IMR-90 (cell line): ENCODE measurements at regions not wholly inside any gene's neighbourhood (a gene's known extent, or its start where the extent isn't known, plus 50 kb on each side); places are given as distances from the start of the nearest gene placed in this dataset.
A peak's percentile ranks its signal among the peaks of the same experiment; 100 is the strongest.

ENCODE experiments used
- ATAC-seq: fragments of 200-7000 bp; cut with Tn5 transposase; 2 replicates; pipeline ENCODE4 v1.9.1; 2020; ENCODE audit warnings: low read depth, mild to moderate bottlenecking, moderate library complexity
- BruUV-seq: library from RNA; stranded (reverse); fragments of 400-500 nt; replicated peaks from 2 replicates; lab custom pipeline; 2021; lab: Mats Ljungman, UMichigan
- CTCF ChIA-PET: fragments of 300-600 bp; formaldehyde crosslinking; extraction: SDS; loops from one replicate; lab custom pipeline; 2021; ENCODE audit warnings: antibody characterized with exemption; lab: Yijun Ruan, JAX
- POLR2A ChIA-PET: fragments of 300-600 bp; sonication (Branson Sonifier 250); formaldehyde crosslinking; loops from one replicate; lab custom pipeline; 2022; ENCODE audit warnings: antibody characterized with exemption; ENCODE audit not compliant: unreplicated experiment; lab: Charles Lee
- DNase-seq: peaks from one replicate; pipeline ENCODE4 v3.0.0; 2013
- H2AFZ ChIP-seq: replicated peaks from 2 replicates; pipeline ENCODE3; 2013; ENCODE audit warnings: low read length, mild to moderate bottlenecking; ENCODE audit not compliant: poor library complexity
- H2AK5ac ChIP-seq: 2 replicates; pipeline ENCODE4 v1.6.1; 2013; ENCODE audit warnings: low read depth, low read length, inconsistent platforms
- H2AK9ac ChIP-seq: replicated peaks from 2 replicates; pipeline ENCODE3; 2013; ENCODE audit warnings: mild to moderate bottlenecking, low read depth, low read length, moderate library complexity; ENCODE audit not compliant: poor library complexity
- H2BK120ac ChIP-seq: 2 replicates; pipeline ENCODE4 v1.6.1; 2013; ENCODE audit warnings: low read depth, low read length, inconsistent platforms
- H2BK15ac ChIP-seq: 3 replicates; pipeline ENCODE4 v1.6.1; 2013; ENCODE audit warnings: low read depth, low read length, inconsistent platforms
- H2BK20ac ChIP-seq: 2 replicates; pipeline ENCODE4 v1.6.1; 2013; ENCODE audit warnings: low read depth, mild to moderate bottlenecking, inconsistent platforms, low read length, moderate library complexity
- H2BK5ac ChIP-seq: 2 replicates; pipeline ENCODE4 v1.6.1; 2013; ENCODE audit warnings: mild to moderate bottlenecking, low read depth, low read length, inconsistent platforms; ENCODE audit not compliant: poor library complexity, severe bottlenecking
- H3K14ac ChIP-seq: replicated peaks from 2 replicates; pipeline ENCODE4 v1.6.1; 2013; ENCODE audit warnings: low read depth, low read length, inconsistent platforms
- H3K18ac ChIP-seq: 2 replicates; pipeline ENCODE4 v1.6.1; 2013; ENCODE audit warnings: low read depth, low read length, control low read depth
- H3K23ac ChIP-seq: 2 replicates; pipeline ENCODE4 v1.6.1; 2013; ENCODE audit warnings: low read depth, low read length, inconsistent platforms
- H3K27ac ChIP-seq: 2 replicates; pipeline ENCODE4 v1.5.1; 2013; ENCODE audit warnings: mild to moderate bottlenecking, control low read depth, low read length; ENCODE audit not compliant: insufficient read depth
- H3K27me3 ChIP-seq: 2 replicates; pipeline ENCODE4 v1.6.1; 2013; ENCODE audit warnings: low read length; ENCODE audit not compliant: control insufficient read depth, insufficient read depth
- H3K36me3 ChIP-seq: 2 replicates; pipeline ENCODE4 v1.6.1; 2013; ENCODE audit warnings: low read length, mixed read lengths; ENCODE audit not compliant: control insufficient read depth, insufficient read depth
- H3K4ac ChIP-seq: 2 replicates; pipeline ENCODE4 v1.6.1; 2013; ENCODE audit warnings: low read depth, low read length, inconsistent platforms
- H3K4me1 ChIP-seq: 2 replicates; pipeline ENCODE4 v1.6.1; 2013; ENCODE audit warnings: low read length, mixed read lengths; ENCODE audit not compliant: control insufficient read depth, insufficient read depth
- H3K4me2 ChIP-seq: 2 replicates; pipeline ENCODE4 v1.6.1; 2013; ENCODE audit warnings: low read depth, mild to moderate bottlenecking, control low read depth, low read length, moderate library complexity
- H3K4me3 ChIP-seq: 2 replicates; pipeline ENCODE4 v1.5.1; 2013; ENCODE audit warnings: low read depth, mild to moderate bottlenecking, control low read depth, low read length, moderate library complexity; ENCODE audit not compliant: insufficient read depth
- H3K56ac ChIP-seq: 2 replicates; pipeline ENCODE4 v1.6.1; 2013; ENCODE audit warnings: low read length, inconsistent platforms; ENCODE audit not compliant: insufficient read depth; ENCODE audit errors: extremely low read depth
- H3K79me1 ChIP-seq, 2 experiments: 2 replicates each; pipeline ENCODE4 v1.6.1; 2013; ENCODE audit warnings: low read length in 2 of 2, inconsistent platforms in 1 of 2, low read depth in 1 of 2
- H3K9ac ChIP-seq: 2 replicates; pipeline ENCODE4 v1.6.1; 2013; ENCODE audit warnings: low read depth, low read length, control low read depth
- H3K9me1 ChIP-seq: 2 replicates; pipeline ENCODE4 v1.6.1; 2013; ENCODE audit warnings: low read length, inconsistent platforms; ENCODE audit not compliant: insufficient read depth
- H3K9me3 ChIP-seq: 2 replicates; pipeline ENCODE4 v1.6.1; 2013; ENCODE audit warnings: low read length; ENCODE audit not compliant: control insufficient read depth, insufficient read depth
- H4K20me1 ChIP-seq: 2 replicates; pipeline ENCODE4 v1.6.1; 2013; ENCODE audit warnings: low read length, inconsistent platforms; ENCODE audit not compliant: insufficient read depth
- H4K5ac ChIP-seq: 2 replicates; pipeline ENCODE4 v1.6.1; 2013; ENCODE audit warnings: mild to moderate bottlenecking, low read depth, low read length, control low read depth
- H4K8ac ChIP-seq, 2 experiments: 2 replicates each; pipeline ENCODE4 v1.6.1; 2013; ENCODE audit warnings: low read depth in 2 of 2, low read length in 2 of 2, control low read depth in 1 of 2, inconsistent platforms in 1 of 2
- H4K91ac ChIP-seq: 2 replicates; pipeline ENCODE4 v1.6.1; 2013; ENCODE audit warnings: low read depth, low read length, inconsistent platforms; ENCODE audit not compliant: insufficient read depth
- CEBPB ChIP-seq: IDR thresholded peaks from 2 replicates; pipeline ENCODE4 v1.6.1; 2012; ENCODE audit warnings: low read depth, low read length, improper control_type of control experiment
- CHD1 ChIP-seq: IDR thresholded peaks from 2 replicates; pipeline ENCODE4 v1.6.1; 2012; ENCODE audit warnings: low read depth, low read length, improper control_type of control experiment
- CTCF ChIP-seq: conservative IDR thresholded peaks from 2 replicates; pipeline ENCODE4 v1.5.1; 2012; ENCODE audit warnings: mild to moderate bottlenecking, low read depth, low read length, improper control_type of control experiment
- ELK1 ChIP-seq: fragments of 150-350 bp; IDR thresholded peaks from 2 replicates; pipeline ENCODE4 v1.6.1; 2016; ENCODE audit warnings: low read depth, mild to moderate bottlenecking, low read length, moderate library complexity, borderline replicate concordance
- MAZ ChIP-seq: IDR thresholded peaks from 2 replicates; pipeline ENCODE4 v1.6.1; 2012; ENCODE audit warnings: low read depth, mild to moderate bottlenecking, low read length, improper control_type of control experiment, moderate library complexity, borderline replicate concordance
- NFE2L2 ChIP-seq: fragments of 150-350 bp; IDR thresholded peaks from 2 replicates; pipeline ENCODE4 v1.6.1; 2016; ENCODE audit warnings: low read depth, mild to moderate bottlenecking, low read length
- RFX5 ChIP-seq: IDR thresholded peaks from 2 replicates; pipeline ENCODE4 v1.8.0; 2012; ENCODE audit warnings: low read depth, mild to moderate bottlenecking, low read length, moderate library complexity
- WGBS, 2 experiments: methylation state at CpG; one replicate each; pipeline versions ENCODE4 v1.1.5 to v1.1.7; 2013; ENCODE audit warnings: missing lambda C conversion rate in 2 of 2; ENCODE audit not compliant: insufficient read length in 1 of 2; ENCODE audit errors: extremely low coverage in 2 of 2; 5-methylcytosine and 5-hydroxymethylcytosine counted together
- dilution Hi-C: fragments of 300-500 bp; cut with HindIII; formaldehyde crosslinking; loops from one replicate; pipeline ENCODE4 v1.14.3; 2018; ENCODE audit warnings: low sequenced_read_pairs; ENCODE audit not compliant: unreplicated experiment
- in situ Hi-C: fragments of 300-500 bp; cut with MboI; formaldehyde crosslinking; loops from 3 replicates; pipeline ENCODE4 v1.14.3; 2019; ENCODE audit warnings: low sequenced_read_pairs, inconsistent platforms, mixed read lengths
- intact Hi-C: fragments of 100-400 bp; cut with micrococcal nuclease; formaldehyde crosslinking; loops from 2 replicates; pipeline ENCODE4 v1.10.0; 2022

GRCh38 chr16:87207509-87207908 lies 109.7 kb downstream of the C16orf95 start:
- Histone ChIP-seq H3K79me1 (no peaks in the 10 kb centered on the region), H2BK20ac (no peak overlapping the region), H3K23ac (peak overlapping the region; percentile 33; the same call in 1 of the 2 replicates), H3K18ac (no peak overlapping the region; the same call in 1 of the 2 replicates), H3K14ac (peak overlapping the region; percentile 43; the same call in 1 of the 2 replicates), H3K9me1 (peaks cover 14% of the 10 kb centered on the region; the same call in 1 of the 2 replicates), H3K4me1 (peaks cover 23% of the 10 kb centered on the region), H3K9ac (0 out of 2 replicates have a peak overlapping the region, but pooled peaks have one; percentile 0), H3K27me3 (no peaks in the 10 kb centered on the region), H3K4me3 (no peak overlapping the region), H4K91ac (peak overlapping the region; percentile 19; the same call in 1 of the 2 replicates), H3K56ac (no peak overlapping the region), H3K36me3 (no peaks in the 10 kb centered on the region), H2AK9ac (no peak overlapping the region), H3K4me2 (peak overlapping the region; percentile 1; the same call in 1 of the 2 replicates), H3K4ac (peak overlapping the region; percentile 67; the same call in 1 of the 2 replicates), H2BK5ac (no peak overlapping the region), H2BK15ac (no peak overlapping the region), H3K9me3 (no peaks in the 10 kb centered on the region), H4K8ac (peak overlapping the region; percentile 10 to 26; a peak in 2 of 4 replicates), H2BK120ac (peak overlapping the region; percentile 20; the same call in 1 of the 2 replicates), H4K5ac (no peak overlapping the region), H2AK5ac (0 out of 2 replicates have a peak overlapping the region, but pooled peaks have one; percentile 44), H2AFZ (peak overlapping the region; percentile 7), H4K20me1 (no peaks in the 10 kb centered on the region), H3K27ac (peak overlapping the region; percentile 57)
- ATAC-seq (peak; percentile 76), DNase-seq (peak; percentile 81)
- no peak for TF ChIP-seq ELK1
- no peak for TF ChIP-seq CTCF
- no peak for TF ChIP-seq CHD1
- TF ChIP-seq CEBPB: peak; percentile 89
- TF ChIP-seq RFX5: no peak
- TF ChIP-seq MAZ: no peak
- no peak for TF ChIP-seq NFE2L2
- in situ Hi-C loops: no loop called here
- intact Hi-C loops: loop anchor here (1.0 kb wide), 1 partner anchor 644 kb away; no protein-coding TSS in a partner anchor
- POLR2A ChIA-PET: interaction anchor here (0.6 kb wide), 1 partner anchor 70 kb away, joined by 5 read pairs; no protein-coding TSS in a partner anchor
- CTCF ChIA-PET: no interaction called here
- dilution Hi-C loops: no loop called here
- BruUV-seq: no TSS peak
- WGBS, 2 experiments: 0% methylated on average over 1 of the region's 7 CpGs; no CpG with 5 or more reads in 1 of the 2 experiments
